ENCODE measurements at regions not wholly inside any gene's neighbourhood (a gene's known extent, or its start where the extent isn't known, plus 50 kb on each side); places are given as distances from the start of the nearest gene placed in this dataset.

- Histone ChIP-seq H3K27ac (peak overlapping the region in 1 of 2 donors; percentile 52), H3K4me3 (no peak overlapping the region), H3K27me3 (no peaks in the 10 kb centered on the region), H3K4me1 (no peaks in the 10 kb centered on the region), H3K36me3 (no peaks in the 10 kb centered on the region), H3K9me3 (no peaks in the 10 kb centered on the region)
- peak; percentile 61 for DNase-seq (ENCODE audit: low spot score)
- TF ChIP-seq CTCF (IDR thresholded peaks at IDR 0.05), result no peak
Measured at GRCh38 chr20:10848810-10849370, 175.1 kb upstream of the JAG1 start.

GRCh38 chr20:10853176-10853575 is 179.4 kb upstream of the JAG1 start:
- peaks cover 0 to 16% of the 10 kb centered on the region in 2 donors for H3K4me1 ChIP-seq
- no peak for DNase-seq (ENCODE audit: low spot score)
- H3K9me3 ChIP-seq, result no peaks in the 10 kb centered on the region
- no peaks in the 10 kb centered on the region for H3K27me3 ChIP-seq
- H3K36me3 ChIP-seq, result no peaks in the 10 kb centered on the region
- no peak for TF ChIP-seq CTCF (IDR thresholded peaks at IDR 0.05)
- H3K27ac ChIP-seq, result no peak overlapping the region
- no peak overlapping the region for H3K4me3 ChIP-seq

- Histone ChIP-seq H3K27me3 (no peaks in the 10 kb centered on the region), H3K27ac (no peak overlapping the region), H3K4me3 (no peak overlapping the region), H3K4me1 (peaks cover 0 to 16% of the 10 kb centered on the region in 2 donors), H3K36me3 (no peaks in the 10 kb centered on the region), H3K9me3 (no peaks in the 10 kb centered on the region)
- no peak for DNase-seq (ENCODE audit: low spot score)
- TF ChIP-seq CTCF (IDR thresholded peaks at IDR 0.05), result no peak
Measured at GRCh38 chr20:10853731-10854130, 179.9 kb upstream of the JAG1 start.

GRCh38 chr20:10854976-10855375 is 181.2 kb upstream of the JAG1 start:
- no peak overlapping the region for H3K4me3 ChIP-seq
- H3K9me3 ChIP-seq, result no peaks in the 10 kb centered on the region
- H3K36me3 ChIP-seq, result no peaks in the 10 kb centered on the region
- no peak for DNase-seq (ENCODE audit: low spot score)
- TF ChIP-seq CTCF (IDR thresholded peaks at IDR 0.05), result no peak
- H3K27me3 ChIP-seq, result no peaks in the 10 kb centered on the region
- peaks cover 0 to 16% of the 10 kb centered on the region in 2 donors for H3K4me1 ChIP-seq
- H3K27ac ChIP-seq, result no peak overlapping the region

- no peaks in the 10 kb centered on the region for H3K27me3 ChIP-seq
- no peaks in the 10 kb centered on the region for H3K9me3 ChIP-seq
- no peaks in the 10 kb centered on the region for H3K36me3 ChIP-seq
- no peak for DNase-seq (ENCODE audit: low spot score)
- H3K27ac ChIP-seq, result peak overlapping the region in 1 of 2 donors; percentile 20
- H3K4me3 ChIP-seq, result no peak overlapping the region
- H3K4me1 ChIP-seq, result peaks cover 0 to 16% of the 10 kb centered on the region in 2 donors
- TF ChIP-seq CTCF (IDR thresholded peaks at IDR 0.05), result no peak
Measured at GRCh38 chr20:10855778-10856177, 182.0 kb upstream of the JAG1 start.

Data from right atrium auricular region (tissue), 2 donors.